ENCODE measurements at regions not wholly inside any gene's neighbourhood (a gene's known extent, or its start where the extent isn't known, plus 50 kb on each side); places are given as distances from the start of the nearest gene placed in this dataset.

DNA sequence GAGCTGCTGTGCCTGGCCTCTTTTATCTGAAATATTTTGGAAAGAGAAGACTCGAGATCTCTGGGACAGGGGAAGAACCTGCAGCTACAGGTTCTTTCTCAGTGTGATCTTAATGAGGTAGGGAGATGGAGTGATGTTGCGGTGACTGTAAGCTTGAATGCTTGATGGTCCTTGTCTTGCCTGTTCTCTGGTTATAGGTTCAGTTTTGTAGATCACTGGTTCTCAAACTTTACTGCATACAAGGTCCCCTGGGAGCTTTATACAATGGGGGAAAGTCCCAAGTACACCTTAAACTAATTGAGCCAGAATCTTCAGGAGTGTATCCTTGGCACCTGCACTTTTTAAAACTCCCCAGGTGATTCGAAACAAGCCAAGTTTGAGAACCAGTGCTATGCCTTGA, 136.7 kb upstream of the CXCR4 start:
- Histone ChIP-seq H3K9ac (ENCODE audit: low read length) (no peak overlapping the region), H2AFZ (ENCODE audit: low read depth, low read length) (no peak overlapping the region), H3K4me3 (ENCODE audit: insufficient read depth, low read depth, low read length) (no peak overlapping the region), H3K4me1 (ENCODE audit: insufficient read depth, low read length) (no peaks in the 10 kb centered on the region), H3K27ac (ENCODE audit: low read depth, low read length) (no peak overlapping the region), H3K4me2 (ENCODE audit: low read length) (no peak overlapping the region), H3K9me3 (ENCODE audit: insufficient read depth, low read depth, low read length) (no peaks in the 10 kb centered on the region), H3K27me3 (ENCODE audit: insufficient read depth, low read length) (peaks cover 2% of the 10 kb centered on the region), H4K20me1 (ENCODE audit: insufficient read depth, low read length) (no peaks in the 10 kb centered on the region), H3K79me2 (ENCODE audit: insufficient read depth, low read length) (no peaks in the 10 kb centered on the region), H3K36me3 (ENCODE audit: insufficient read depth, low read length) (no peaks in the 10 kb centered on the region)
- H3K9me3 Mint-ChIP-seq (ENCODE audit: unreplicated experiment), result peaks cover 3% of the 10 kb centered on the region
- H3K4me1 Mint-ChIP-seq (ENCODE audit: low read depth, unreplicated experiment), result peaks cover 4% of the 10 kb centered on the region
- H3K27me3 Mint-ChIP-seq (ENCODE audit: low read depth, unreplicated experiment), result peaks cover 16% of the 10 kb centered on the region
- H3K27ac Mint-ChIP-seq (ENCODE audit: unreplicated experiment), result no peak overlapping the region
- H3K36me3 Mint-ChIP-seq (ENCODE audit: low read depth, unreplicated experiment), result no peaks in the 10 kb centered on the region
- DNase-seq (ENCODE audit: low read depth) (no peak), FAIRE-seq (no peak)
- no peak overlapping the region for H3K4me3 Mint-ChIP-seq (ENCODE audit: unreplicated experiment)
- TF ChIP-seq, protein P1, sequence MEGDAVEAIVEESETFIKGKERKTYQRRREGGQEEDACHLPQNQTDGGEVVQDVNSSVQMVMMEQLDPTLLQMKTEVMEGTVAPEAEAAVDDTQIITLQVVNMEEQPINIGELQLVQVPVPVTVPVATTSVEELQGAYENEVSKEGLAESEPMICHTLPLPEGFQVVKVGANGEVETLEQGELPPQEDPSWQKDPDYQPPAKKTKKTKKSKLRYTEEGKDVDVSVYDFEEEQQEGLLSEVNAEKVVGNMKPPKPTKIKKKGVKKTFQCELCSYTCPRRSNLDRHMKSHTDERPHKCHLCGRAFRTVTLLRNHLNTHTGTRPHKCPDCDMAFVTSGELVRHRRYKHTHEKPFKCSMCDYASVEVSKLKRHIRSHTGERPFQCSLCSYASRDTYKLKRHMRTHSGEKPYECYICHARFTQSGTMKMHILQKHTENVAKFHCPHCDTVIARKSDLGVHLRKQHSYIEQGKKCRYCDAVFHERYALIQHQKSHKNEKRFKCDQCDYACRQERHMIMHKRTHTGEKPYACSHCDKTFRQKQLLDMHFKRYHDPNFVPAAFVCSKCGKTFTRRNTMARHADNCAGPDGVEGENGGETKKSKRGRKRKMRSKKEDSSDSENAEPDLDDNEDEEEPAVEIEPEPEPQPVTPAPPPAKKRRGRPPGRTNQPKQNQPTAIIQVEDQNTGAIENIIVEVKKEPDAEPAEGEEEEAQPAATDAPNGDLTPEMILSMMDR (IDR thresholded peaks at IDR 0.05; ENCODE audit: insufficient read depth, low read depth, low read length), result no peak
- TF ChIP-seq EZH2 (IDR thresholded peaks at IDR 0.05; ENCODE audit: insufficient read depth, low read length), result no peak

DNA sequence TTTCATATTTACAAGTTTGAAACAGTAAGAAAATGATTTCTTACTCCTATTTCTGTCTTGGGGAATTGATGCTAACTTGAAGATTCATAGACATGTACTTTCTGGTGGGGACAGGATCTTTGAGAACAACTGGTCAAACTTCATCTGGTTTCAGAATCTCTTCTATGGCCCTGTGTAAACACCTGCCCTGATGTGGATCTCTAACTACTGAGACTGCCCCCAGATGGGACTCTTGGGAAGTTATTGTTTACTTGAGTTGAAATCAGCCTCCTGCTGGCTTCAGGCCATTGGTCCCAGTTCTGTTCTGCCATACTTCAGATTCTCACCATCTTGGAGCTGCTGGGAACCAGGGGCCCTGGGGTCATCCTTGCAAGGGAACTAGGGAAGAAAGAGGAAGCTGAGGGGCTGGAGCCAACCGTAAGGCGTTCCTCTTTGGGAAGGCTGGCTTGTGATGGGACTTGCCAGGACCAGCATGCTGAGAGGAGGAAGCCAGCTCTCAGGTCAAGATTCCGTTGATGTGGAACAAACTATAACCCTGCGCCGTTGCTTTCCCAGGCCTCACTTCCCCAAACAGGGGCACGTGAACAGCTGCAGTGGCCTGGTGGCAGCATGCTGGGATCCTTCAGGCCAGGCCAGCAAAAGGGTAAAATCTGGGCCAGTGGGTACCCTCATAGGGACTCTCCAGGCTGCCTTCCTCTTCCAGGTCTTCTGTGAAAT, 135.5 kb upstream of the CXCR4 start:
- Histone ChIP-seq H3K79me2 (ENCODE audit: insufficient read depth, low read length) (no peaks in the 10 kb centered on the region), H3K9me3 (ENCODE audit: insufficient read depth, low read depth, low read length) (no peaks in the 10 kb centered on the region), H3K4me3 (ENCODE audit: insufficient read depth, low read depth, low read length) (no peak overlapping the region), H3K27me3 (ENCODE audit: insufficient read depth, low read length) (peaks cover 2% of the 10 kb centered on the region), H3K36me3 (ENCODE audit: insufficient read depth, low read length) (no peaks in the 10 kb centered on the region), H3K27ac (ENCODE audit: low read depth, low read length) (no peak overlapping the region), H3K4me2 (ENCODE audit: low read length) (no peak overlapping the region), H3K4me1 (ENCODE audit: insufficient read depth, low read length) (no peaks in the 10 kb centered on the region), H4K20me1 (ENCODE audit: insufficient read depth, low read length) (no peaks in the 10 kb centered on the region), H2AFZ (ENCODE audit: low read depth, low read length) (no peak overlapping the region), H3K9ac (ENCODE audit: low read length) (no peak overlapping the region)
- Mint-ChIP-seq H3K4me1 (ENCODE audit: low read depth, unreplicated experiment) (peaks cover 7% of the 10 kb centered on the region), H3K4me3 (ENCODE audit: unreplicated experiment) (no peak overlapping the region), H3K27me3 (ENCODE audit: low read depth, unreplicated experiment) (peaks cover 12% of the 10 kb centered on the region), H3K36me3 (ENCODE audit: low read depth, unreplicated experiment) (no peaks in the 10 kb centered on the region), H3K27ac (ENCODE audit: unreplicated experiment) (no peak overlapping the region), H3K9me3 (ENCODE audit: unreplicated experiment) (peaks cover 2% of the 10 kb centered on the region)
- TF ChIP-seq EZH2 (IDR thresholded peaks at IDR 0.05; ENCODE audit: insufficient read depth, low read length), result no peak
- TF ChIP-seq, protein P1 (IDR thresholded peaks at IDR 0.05; ENCODE audit: insufficient read depth, low read depth, low read length), result no peak
- FAIRE-seq (no peak), DNase-seq (ENCODE audit: low read depth) (no peak)

DNA sequence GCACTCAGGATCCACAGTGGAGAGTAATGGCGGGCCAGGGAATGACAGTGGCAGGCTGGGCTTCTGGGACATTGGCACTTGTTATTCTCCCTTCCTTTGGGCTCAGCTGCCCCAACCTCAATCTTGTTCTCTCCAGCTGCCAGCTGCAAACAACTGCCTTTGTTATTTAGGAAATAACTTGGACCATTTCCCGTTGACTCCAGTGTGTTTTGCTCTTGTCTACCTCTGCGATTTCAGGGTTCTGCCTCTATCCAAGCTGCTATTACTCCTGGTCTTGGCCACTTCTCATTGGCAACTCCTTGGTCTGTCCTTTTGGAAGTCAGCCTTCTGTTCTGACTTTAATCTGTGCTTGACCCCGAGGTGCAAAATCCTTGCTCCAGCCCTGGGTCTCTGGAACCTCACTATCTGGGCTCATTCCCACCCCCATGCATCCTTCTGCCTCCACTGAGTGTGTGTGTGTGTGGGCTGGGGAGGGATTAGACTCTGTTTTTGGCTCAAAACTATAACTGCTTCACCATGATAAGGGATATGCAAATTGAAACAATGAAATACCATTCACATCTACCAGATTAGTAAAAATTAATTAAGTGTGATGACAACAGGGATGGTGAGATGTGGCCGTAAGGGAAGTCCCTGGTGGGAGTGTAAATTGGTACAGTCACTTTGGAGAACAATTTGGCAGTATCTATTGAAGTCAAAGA, 134.1 kb upstream of the CXCR4 start:
- TF ChIP-seq, protein P1 (IDR thresholded peaks at IDR 0.05; ENCODE audit: insufficient read depth, low read depth, low read length), result no peak
- TF ChIP-seq EZH2 (IDR thresholded peaks at IDR 0.05; ENCODE audit: insufficient read depth, low read length), result no peak
- H3K4me3 ChIP-seq (ENCODE audit: insufficient read depth, low read depth, low read length), result no peak overlapping the region
- no peak overlapping the region for H3K4me3 Mint-ChIP-seq (ENCODE audit: unreplicated experiment)
- no peak overlapping the region for H3K4me2 ChIP-seq (ENCODE audit: low read length)
- H3K79me2 ChIP-seq (ENCODE audit: insufficient read depth, low read length), result no peaks in the 10 kb centered on the region
- H3K9me3 ChIP-seq (ENCODE audit: insufficient read depth, low read depth, low read length), result no peaks in the 10 kb centered on the region
- no peaks in the 10 kb centered on the region for H3K36me3 Mint-ChIP-seq (ENCODE audit: low read depth, unreplicated experiment)
- H3K9me3 Mint-ChIP-seq (ENCODE audit: unreplicated experiment), result no peaks in the 10 kb centered on the region
- no peak for FAIRE-seq
- H3K9ac ChIP-seq (ENCODE audit: low read length), result no peak overlapping the region
- no peaks in the 10 kb centered on the region for H4K20me1 ChIP-seq (ENCODE audit: insufficient read depth, low read length)
- peaks cover 7% of the 10 kb centered on the region for H3K27me3 Mint-ChIP-seq (ENCODE audit: low read depth, unreplicated experiment)
- peaks cover 4% of the 10 kb centered on the region for H3K4me1 ChIP-seq (ENCODE audit: insufficient read depth, low read length)
- H2AFZ ChIP-seq (ENCODE audit: low read depth, low read length), result no peak overlapping the region
- H3K36me3 ChIP-seq (ENCODE audit: insufficient read depth, low read length), result no peaks in the 10 kb centered on the region
- no peaks in the 10 kb centered on the region for H3K27me3 ChIP-seq (ENCODE audit: insufficient read depth, low read length)
- DNase-seq (ENCODE audit: low read depth), result no peak
- H3K27ac ChIP-seq (ENCODE audit: low read depth, low read length), result no peak overlapping the region
- H3K4me1 Mint-ChIP-seq (ENCODE audit: low read depth, unreplicated experiment), result peaks cover 4% of the 10 kb centered on the region
- no peak overlapping the region for H3K27ac Mint-ChIP-seq (ENCODE audit: unreplicated experiment)
